ENCODE measurements at regions not wholly inside any gene's neighbourhood (a gene's known extent, or its start where the extent isn't known, plus 50 kb on each side); places are given as distances from the start of the nearest gene placed in this dataset.

DNA sequence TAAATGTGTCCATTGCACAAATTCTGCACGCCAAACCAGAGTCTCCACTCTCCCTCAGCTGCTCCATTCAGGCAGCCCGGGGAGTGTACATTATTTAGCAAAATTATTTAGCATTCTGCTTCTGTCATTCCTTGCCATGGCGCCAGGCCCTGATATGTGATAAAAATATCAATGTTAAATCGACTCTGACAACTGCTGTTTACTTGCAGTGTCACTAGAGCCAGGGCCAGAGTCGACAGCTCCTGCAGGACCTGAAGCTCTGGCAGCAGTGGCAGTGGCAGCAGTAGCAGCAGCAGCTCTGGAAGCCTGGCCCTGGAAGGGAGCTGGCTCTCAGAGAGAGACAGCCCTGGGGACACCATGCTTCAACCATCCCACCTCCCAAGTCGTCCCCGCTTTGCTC is 224.5 kb downstream of the BUD13 start:
- TF ChIP-seq GATA2 (CRISPR knock-in tag; IDR thresholded peaks at IDR 0.05) (no peak), FOXJ3 (CRISPR knock-in tag; IDR thresholded peaks at IDR 0.05) (no peak), RAD21 (IDR thresholded peaks at IDR 0.05; ENCODE audit: low read length) (no peak), MXI1 (IDR thresholded peaks at IDR 0.05; ENCODE audit: low read depth, low read length) (no peak), SMC3 (IDR thresholded peaks at IDR 0.05; ENCODE audit: low read depth, low read length) (no peak), TEAD4 (IDR thresholded peaks at IDR 0.05; ENCODE audit: borderline replicate concordance, insufficient read depth) (no peak)
- TF ChIP-seq, protein P1, sequence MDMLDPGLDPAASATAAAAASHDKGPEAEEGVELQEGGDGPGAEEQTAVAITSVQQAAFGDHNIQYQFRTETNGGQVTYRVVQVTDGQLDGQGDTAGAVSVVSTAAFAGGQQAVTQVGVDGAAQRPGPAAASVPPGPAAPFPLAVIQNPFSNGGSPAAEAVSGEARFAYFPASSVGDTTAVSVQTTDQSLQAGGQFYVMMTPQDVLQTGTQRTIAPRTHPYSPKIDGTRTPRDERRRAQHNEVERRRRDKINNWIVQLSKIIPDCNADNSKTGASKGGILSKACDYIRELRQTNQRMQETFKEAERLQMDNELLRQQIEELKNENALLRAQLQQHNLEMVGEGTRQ (IDR thresholded peaks at IDR 0.05; ENCODE audit: borderline replicate concordance, low read depth, low read length), result no peak
- TF ChIP-seq, protein P2, sequence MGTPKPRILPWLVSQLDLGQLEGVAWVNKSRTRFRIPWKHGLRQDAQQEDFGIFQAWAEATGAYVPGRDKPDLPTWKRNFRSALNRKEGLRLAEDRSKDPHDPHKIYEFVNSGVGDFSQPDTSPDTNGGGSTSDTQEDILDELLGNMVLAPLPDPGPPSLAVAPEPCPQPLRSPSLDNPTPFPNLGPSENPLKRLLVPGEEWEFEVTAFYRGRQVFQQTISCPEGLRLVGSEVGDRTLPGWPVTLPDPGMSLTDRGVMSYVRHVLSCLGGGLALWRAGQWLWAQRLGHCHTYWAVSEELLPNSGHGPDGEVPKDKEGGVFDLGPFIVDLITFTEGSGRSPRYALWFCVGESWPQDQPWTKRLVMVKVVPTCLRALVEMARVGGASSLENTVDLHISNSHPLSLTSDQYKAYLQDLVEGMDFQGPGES (IDR thresholded peaks at IDR 0.05; ENCODE audit: low read depth, low read length), result no peak

DNA sequence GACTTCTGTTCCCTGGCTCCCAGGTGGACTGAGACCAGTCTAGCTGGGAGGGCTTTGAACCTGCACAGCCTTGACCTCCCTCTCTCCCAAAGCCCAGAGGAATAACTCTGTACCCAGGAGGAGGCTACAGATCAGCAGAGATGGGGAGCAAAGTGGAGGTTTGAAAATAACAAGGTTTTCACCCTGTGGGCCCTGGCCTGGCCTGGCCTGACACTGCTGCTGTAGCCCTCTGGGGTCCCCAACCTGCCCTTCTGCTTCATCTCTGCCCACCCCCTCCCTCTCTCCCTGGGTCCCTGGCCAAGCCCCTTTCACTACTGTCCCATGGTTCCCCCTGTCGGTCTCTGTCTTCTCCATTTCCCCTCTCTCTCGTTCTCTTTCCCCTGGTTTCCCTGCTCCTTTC is 225.2 kb downstream of the BUD13 start:
- Histone ChIP-seq H3K36me3 (replicated peaks in 1 of 2; ENCODE audit: control insufficient read depth in 1 of 2, insufficient read depth in 2 of 2, low read length in 1 of 2) (no peaks in the 10 kb centered on the region), H3K79me2 (ENCODE audit: insufficient read depth) (no peaks in the 10 kb centered on the region), H3K27me3 (ENCODE audit: insufficient read depth) (no peaks in the 10 kb centered on the region; the same call in 1 of the 2 replicates), H4K20me1 (ENCODE audit: insufficient read depth) (no peaks in the 10 kb centered on the region), H3F3A (replicated peaks; ENCODE audit: insufficient read depth) (no peaks in the 10 kb centered on the region), H3K9me3 (no peaks in the 10 kb centered on the region), H3K9me2 (no peaks in the 10 kb centered on the region), H3K4me3 (ENCODE audit: low read depth in 2 of 2, low read length in 1 of 2) (no peak overlapping the region), H3K27ac (ENCODE audit: low read depth in 2 of 2, low read length in 1 of 2) (peak overlapping the region in 1 of 2 experiments; percentile 24; a peak in 1 of 4 replicates), H3K4me1 (ENCODE audit: control insufficient read depth in 1 of 2, insufficient read depth in 2 of 2, low read depth in 1 of 2, low read length in 1 of 2) (peaks cover 0 to 13% of the 10 kb centered on the region in 2 experiments; a peak in 1 of 4 replicates), H3K4me2 (no peak overlapping the region), H3K9ac (no peak overlapping the region), H2AFZ (ENCODE audit: low read depth) (no peak overlapping the region)
- no peak for DNase-seq
- ChIA-PET CTCF (interaction anchor here (2.1 kb wide), 1 partner anchor 14 kb away, joined by 9 read pairs; no protein-coding TSS in a partner anchor), POLR2A (no interaction called here)
- WGBS (ENCODE audit: low lambda C conversion rate), result 25% methylated on average over 2 of the region's 2 CpGs
- TF ChIP-seq FOXM1 (IDR thresholded peaks at IDR 0.05; ENCODE audit: low read depth) (no peak), TAF1 (IDR thresholded peaks at IDR 0.05; ENCODE audit: borderline replicate concordance, low read depth, low read length) (no peak), RAD21 (IDR thresholded peaks at IDR 0.05; ENCODE audit: low read length) (no peak), ELF1 (IDR thresholded peaks at IDR 0.05) (no peak), SIN3A (IDR thresholded peaks at IDR 0.05; ENCODE audit: borderline replicate concordance, low read depth, low read length) (no peak)
- TF ChIP-seq, protein P1 (IDR thresholded peaks at IDR 0.05; ENCODE audit: borderline replicate concordance, low read depth, low read length), result no peak
- TF ChIP-seq, protein P3, sequence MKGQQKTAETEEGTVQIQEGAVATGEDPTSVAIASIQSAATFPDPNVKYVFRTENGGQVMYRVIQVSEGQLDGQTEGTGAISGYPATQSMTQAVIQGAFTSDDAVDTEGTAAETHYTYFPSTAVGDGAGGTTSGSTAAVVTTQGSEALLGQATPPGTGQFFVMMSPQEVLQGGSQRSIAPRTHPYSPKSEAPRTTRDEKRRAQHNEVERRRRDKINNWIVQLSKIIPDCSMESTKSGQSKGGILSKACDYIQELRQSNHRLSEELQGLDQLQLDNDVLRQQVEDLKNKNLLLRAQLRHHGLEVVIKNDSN (IDR thresholded peaks at IDR 0.05; ENCODE audit: borderline replicate concordance, low read depth), result no peak
- TF ChIP-seq, protein P4, sequence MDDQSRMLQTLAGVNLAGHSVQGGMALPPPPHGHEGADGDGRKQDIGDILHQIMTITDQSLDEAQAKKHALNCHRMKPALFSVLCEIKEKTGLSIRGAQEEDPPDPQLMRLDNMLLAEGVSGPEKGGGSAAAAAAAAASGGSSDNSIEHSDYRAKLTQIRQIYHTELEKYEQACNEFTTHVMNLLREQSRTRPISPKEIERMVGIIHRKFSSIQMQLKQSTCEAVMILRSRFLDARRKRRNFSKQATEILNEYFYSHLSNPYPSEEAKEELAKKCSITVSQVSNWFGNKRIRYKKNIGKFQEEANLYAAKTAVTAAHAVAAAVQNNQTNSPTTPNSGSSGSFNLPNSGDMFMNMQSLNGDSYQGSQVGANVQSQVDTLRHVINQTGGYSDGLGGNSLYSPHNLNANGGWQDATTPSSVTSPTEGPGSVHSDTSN (IDR thresholded peaks at IDR 0.05), result no peak
- TF ChIP-seq, protein P5, sequence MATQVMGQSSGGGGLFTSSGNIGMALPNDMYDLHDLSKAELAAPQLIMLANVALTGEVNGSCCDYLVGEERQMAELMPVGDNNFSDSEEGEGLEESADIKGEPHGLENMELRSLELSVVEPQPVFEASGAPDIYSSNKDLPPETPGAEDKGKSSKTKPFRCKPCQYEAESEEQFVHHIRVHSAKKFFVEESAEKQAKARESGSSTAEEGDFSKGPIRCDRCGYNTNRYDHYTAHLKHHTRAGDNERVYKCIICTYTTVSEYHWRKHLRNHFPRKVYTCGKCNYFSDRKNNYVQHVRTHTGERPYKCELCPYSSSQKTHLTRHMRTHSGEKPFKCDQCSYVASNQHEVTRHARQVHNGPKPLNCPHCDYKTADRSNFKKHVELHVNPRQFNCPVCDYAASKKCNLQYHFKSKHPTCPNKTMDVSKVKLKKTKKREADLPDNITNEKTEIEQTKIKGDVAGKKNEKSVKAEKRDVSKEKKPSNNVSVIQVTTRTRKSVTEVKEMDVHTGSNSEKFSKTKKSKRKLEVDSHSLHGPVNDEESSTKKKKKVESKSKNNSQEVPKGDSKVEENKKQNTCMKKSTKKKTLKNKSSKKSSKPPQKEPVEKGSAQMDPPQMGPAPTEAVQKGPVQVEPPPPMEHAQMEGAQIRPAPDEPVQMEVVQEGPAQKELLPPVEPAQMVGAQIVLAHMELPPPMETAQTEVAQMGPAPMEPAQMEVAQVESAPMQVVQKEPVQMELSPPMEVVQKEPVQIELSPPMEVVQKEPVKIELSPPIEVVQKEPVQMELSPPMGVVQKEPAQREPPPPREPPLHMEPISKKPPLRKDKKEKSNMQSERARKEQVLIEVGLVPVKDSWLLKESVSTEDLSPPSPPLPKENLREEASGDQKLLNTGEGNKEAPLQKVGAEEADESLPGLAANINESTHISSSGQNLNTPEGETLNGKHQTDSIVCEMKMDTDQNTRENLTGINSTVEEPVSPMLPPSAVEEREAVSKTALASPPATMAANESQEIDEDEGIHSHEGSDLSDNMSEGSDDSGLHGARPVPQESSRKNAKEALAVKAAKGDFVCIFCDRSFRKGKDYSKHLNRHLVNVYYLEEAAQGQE (IDR thresholded peaks at IDR 0.05; ENCODE audit: low read depth, low read length), result no peak
- TF ChIP-seq, protein P6, sequence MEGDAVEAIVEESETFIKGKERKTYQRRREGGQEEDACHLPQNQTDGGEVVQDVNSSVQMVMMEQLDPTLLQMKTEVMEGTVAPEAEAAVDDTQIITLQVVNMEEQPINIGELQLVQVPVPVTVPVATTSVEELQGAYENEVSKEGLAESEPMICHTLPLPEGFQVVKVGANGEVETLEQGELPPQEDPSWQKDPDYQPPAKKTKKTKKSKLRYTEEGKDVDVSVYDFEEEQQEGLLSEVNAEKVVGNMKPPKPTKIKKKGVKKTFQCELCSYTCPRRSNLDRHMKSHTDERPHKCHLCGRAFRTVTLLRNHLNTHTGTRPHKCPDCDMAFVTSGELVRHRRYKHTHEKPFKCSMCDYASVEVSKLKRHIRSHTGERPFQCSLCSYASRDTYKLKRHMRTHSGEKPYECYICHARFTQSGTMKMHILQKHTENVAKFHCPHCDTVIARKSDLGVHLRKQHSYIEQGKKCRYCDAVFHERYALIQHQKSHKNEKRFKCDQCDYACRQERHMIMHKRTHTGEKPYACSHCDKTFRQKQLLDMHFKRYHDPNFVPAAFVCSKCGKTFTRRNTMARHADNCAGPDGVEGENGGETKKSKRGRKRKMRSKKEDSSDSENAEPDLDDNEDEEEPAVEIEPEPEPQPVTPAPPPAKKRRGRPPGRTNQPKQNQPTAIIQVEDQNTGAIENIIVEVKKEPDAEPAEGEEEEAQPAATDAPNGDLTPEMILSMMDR (IDR thresholded peaks at IDR 0.05), result no peak

More for the DNA sequence above, 224.5 kb downstream of the BUD13 start:
- no peaks in the 10 kb centered on the region for H3K79me2 ChIP-seq (ENCODE audit: insufficient read depth)
- no peak overlapping the region for H3K4me2 ChIP-seq
- no peaks in the 10 kb centered on the region for H4K20me1 ChIP-seq (ENCODE audit: insufficient read depth)
- H3F3A ChIP-seq (replicated peaks; ENCODE audit: insufficient read depth), result no peaks in the 10 kb centered on the region
- H2AFZ ChIP-seq (ENCODE audit: low read depth), result no peak overlapping the region
- no peaks in the 10 kb centered on the region for H3K9me2 ChIP-seq
- H3K27me3 ChIP-seq (ENCODE audit: insufficient read depth), result no peaks in the 10 kb centered on the region; the same call in 1 of the 2 replicates
- no peak overlapping the region for H3K9ac ChIP-seq
- CTCF ChIA-PET, result interaction anchor here (1.3 to 2.1 kb wide), 2 partner anchors 15 to 45 kb away, joined by 5 to 9 read pairs; no protein-coding TSS in a partner anchor
- H3K9me3 ChIP-seq, result no peaks in the 10 kb centered on the region
- WGBS (ENCODE audit: low lambda C conversion rate), result 21% methylated on average over 7 of the region's 7 CpGs
- POLR2A ChIA-PET, result no interaction called here
- H3K4me3 ChIP-seq (ENCODE audit: low read depth in 2 of 2, low read length in 1 of 2), result no peak overlapping the region
- H3K36me3 ChIP-seq (replicated peaks in 1 of 2; ENCODE audit: control insufficient read depth in 1 of 2, insufficient read depth in 2 of 2, low read length in 1 of 2), result no peaks in the 10 kb centered on the region
- H3K4me1 ChIP-seq (ENCODE audit: control insufficient read depth in 1 of 2, insufficient read depth in 2 of 2, low read depth in 1 of 2, low read length in 1 of 2), result peaks cover 0 to 13% of the 10 kb centered on the region in 2 experiments; a peak in 1 of 4 replicates
- H3K27ac ChIP-seq (ENCODE audit: low read depth in 2 of 2, low read length in 1 of 2), result peak overlapping the region in 1 of 2 experiments; percentile 53; a peak in 1 of 4 replicates
- DNase-seq, result no peak

Data from SK-N-SH (cell line).